A549 (cell line): ENCODE measurements at regions not wholly inside any gene's neighbourhood (a gene's known extent, or its start where the extent isn't known, plus 50 kb on each side); places are given as distances from the start of the nearest gene placed in this dataset.
"Not testable (repeated sequence)": the region's sequence is repeated elsewhere in the genome, so short reads cannot be mapped to it uniquely, and the experiment has no call there.

Source experiments
- ATAC-seq, 2 experiments: fragments of 200-7000 bp in 1 of 2; fragments of >200 bp in 1 of 2; cut with Nextera tagmentation in 1 of 2; cut with Tn5 transposase in 1 of 2; 3 replicates each; pipeline versions ENCODE4 v1.8.0 to v1.9.1; 2018 to 2020; ENCODE audit warnings: mild to moderate bottlenecking in 1 of 2, moderate library complexity in 1 of 2
- CTCF ChIA-PET: fragments of 300-600 bp; sonication (Branson Sonifier 250); formaldehyde crosslinking; extraction: SDS; loops from one replicate; lab custom pipeline; 2021; ENCODE audit warnings: antibody characterized with exemption, inconsistent platforms; lab: Yijun Ruan, JAX
- POLR2A ChIA-PET: fragments of 350-600 bp; formaldehyde crosslinking; extraction: SDS; loops from one replicate; lab custom pipeline; 2021; ENCODE audit warnings: antibody characterized with exemption, inconsistent platforms; lab: Yijun Ruan, JAX
- DNase-seq, 2 experiments: peaks; one replicate each; pipeline versions ENCODE4 v3.0.0 to v3.0.0-alpha.2; 2011 to 2016; ENCODE audit warnings: low read depth in 1 of 2, low spot score in 1 of 2
- FAIRE-seq: peaks from 2 replicates; lab custom pipeline; 2011; peaks lifted over from hg19 to GRCh38; lab: Jason Lieb, UNC
- H3K27ac ChIP-seq, 2 experiments: fragments of >200 bp; sonication (Bioruptor Twin); formaldehyde crosslinking; 3 replicates each; pipeline ENCODE4 v1.5.1; 2016 to 2017
- H3K4me1 ChIP-seq: fragments of >200 bp; sonication (Bioruptor Twin); formaldehyde crosslinking; 3 replicates; pipeline ENCODE4 v1.6.1; 2016
- H3K4me2 ChIP-seq: fragments of >200 bp; sonication (Bioruptor Twin); formaldehyde crosslinking; 3 replicates; pipeline ENCODE4 v1.6.1; 2016
- H3K4me3 ChIP-seq: fragments of >200 bp; sonication (Bioruptor Twin); formaldehyde crosslinking; 3 replicates; pipeline ENCODE4 v1.5.1; 2016
- H3K9me3 ChIP-seq: fragments of >200 bp; sonication (Bioruptor Twin); formaldehyde crosslinking; 3 replicates; pipeline ENCODE4 v1.6.1; 2016
- ATOH8 ChIP-seq: fragments of 250-450 bp; sonication (Bioruptor Pico); IDR thresholded peaks from 2 replicates; pipeline ENCODE4 v1.5.0; 2020; ENCODE audit warnings: low read depth, mild to moderate bottlenecking, moderate library complexity
- BCL3 ChIP-seq: fragments of >200 bp; sonication (Bioruptor Twin); formaldehyde crosslinking; IDR thresholded peaks from 3 replicates; pipeline ENCODE4 v1.6.1; 2016
- BHLHE40 ChIP-seq: IDR thresholded peaks from 2 replicates; pipeline ENCODE4 v1.6.1; 2012; ENCODE audit warnings: low read depth, low read length, inconsistent platforms
- CBX8 ChIP-seq: fragments of 200-600 bp; sonication (generic); IDR thresholded peaks from 2 replicates; pipeline ENCODE4 v1.6.1; 2016
- CHD4 ChIP-seq: fragments of 200-600 bp; sonication (generic); IDR thresholded peaks from 2 replicates; pipeline ENCODE4 v1.6.1; 2016; ENCODE audit warnings: antibody characterized with exemption, mild to moderate bottlenecking, borderline replicate concordance
- FOSB ChIP-seq: fragments of 250-450 bp; sonication (Bioruptor Pico); IDR thresholded peaks from 2 replicates; pipeline ENCODE4 v1.5.0; 2020; ENCODE audit warnings: mild to moderate bottlenecking, moderate library complexity
- FOSL2 ChIP-seq, 2 experiments: fragments of 450-650 bp in 1 of 2; fragments of >200 bp in 1 of 2; sonication (Bioruptor Twin) in 1 of 2; formaldehyde crosslinking; IDR thresholded peaks; 2 replicates each; pipeline versions ENCODE4 v1.5.0 to v1.6.1; 2016 to 2020; ENCODE audit warnings: mild to moderate bottlenecking in 1 of 2, moderate library complexity in 1 of 2
- HMGXB4 ChIP-seq: fragments of 250-450 bp; sonication (Bioruptor Pico); IDR thresholded peaks from 2 replicates; pipeline ENCODE4 v1.5.0; 2021; ENCODE audit warnings: mild to moderate bottlenecking, moderate library complexity, borderline replicate concordance
- HOXA7 ChIP-seq: fragments of 250-450 bp; sonication (Bioruptor Pico); IDR thresholded peaks from 2 replicates; pipeline ENCODE4 v1.5.0; 2020; ENCODE audit warnings: mild to moderate bottlenecking, moderate library complexity
- HOXB5 ChIP-seq: fragments of 250-450 bp; sonication (Bioruptor Pico); IDR thresholded peaks from 2 replicates; pipeline ENCODE4 v1.5.0; 2020; ENCODE audit warnings: mild to moderate bottlenecking, moderate library complexity
- MAFK ChIP-seq: fragments of 450-650 bp; IDR thresholded peaks from 2 replicates; pipeline ENCODE4 v1.6.1; 2014; ENCODE audit not compliant: partially characterized antibody
- MYC ChIP-seq: IDR thresholded peaks from 2 replicates; pipeline ENCODE4 v1.6.1; 2012; ENCODE audit warnings: mild to moderate bottlenecking, inconsistent platforms, low read length, improper control_type of control experiment, borderline replicate concordance
- NFE2L2 ChIP-seq: fragments of 150-350 bp; conservative IDR thresholded peaks from 2 replicates; pipeline ENCODE4 v1.6.1; 2014; ENCODE audit warnings: low read length
- NR3C1 ChIP-seq: fragments of >200 bp; sonication (Bioruptor Twin); formaldehyde crosslinking; IDR thresholded peaks from 3 replicates; pipeline ENCODE4 v1.6.1; 2017
- POLR2A ChIP-seq: IDR thresholded peaks from 2 replicates; pipeline ENCODE4 v1.6.1; 2012; ENCODE audit warnings: mild to moderate bottlenecking, low read length
- RCOR1 ChIP-seq: fragments of 150-350 bp; IDR thresholded peaks from 2 replicates; pipeline ENCODE4 v1.6.1; 2014; ENCODE audit warnings: antibody characterized with exemption, low read length, low read depth
- SREBF2 ChIP-seq: fragments of 450-650 bp; IDR thresholded peaks from 2 replicates; pipeline ENCODE4 v1.6.1; 2014; ENCODE audit warnings: mild to moderate bottlenecking, moderate library complexity
- TFCP2L1 ChIP-seq: fragments of 250-450 bp; sonication (Bioruptor Pico); IDR thresholded peaks from 2 replicates; pipeline ENCODE4 v1.5.0; 2021; ENCODE audit warnings: mild to moderate bottlenecking
- ZFP36 ChIP-seq: fragments of 450-650 bp; IDR thresholded peaks from 2 replicates; pipeline ENCODE4 v1.6.1; 2014; ENCODE audit warnings: borderline replicate concordance; ENCODE audit not compliant: partially characterized antibody
- WGBS: methylation state at CpG from one replicate; pipeline ENCODE4 v1.1.6; 2017; ENCODE audit errors: missing lambda C conversion rate; 5-methylcytosine and 5-hydroxymethylcytosine counted together

GRCh38 chr3:147157631-147158030 is 248.7 kb downstream of the ZIC4 start:
- H3K4me3 ChIP-seq: no peak overlapping the region
- no peak overlapping the region for H3K27ac ChIP-seq
- ATAC-seq (no peak), FAIRE-seq (no peak), DNase-seq (no peak)
- no peak overlapping the region for H3K4me2 ChIP-seq
- H3K9me3 ChIP-seq: no peaks in the 10 kb centered on the region
- WGBS: 6% methylated on average over 3 of the region's 3 CpGs
- ChIA-PET POLR2A (no interaction called here), CTCF (interaction anchor here (1.0 kb wide), 1 partner anchor 13 kb away, joined by 4 read pairs; no protein-coding TSS in a partner anchor)
- TF ChIP-seq POLR2A: no peak
- no peak for TF ChIP-seq HOXB5 (CRISPR knock-in tag)
- TF ChIP-seq ZFP36: no peak
- TF ChIP-seq BCL3: no peak
- no peak for TF ChIP-seq FOSL2 (IDR thresholded peaks at IDR 0.05)
- TF ChIP-seq FOSL2 (CRISPR knock-in tag; IDR thresholded peaks at IDR 0.05): no peak
- no peak for TF ChIP-seq NR3C1
- TF ChIP-seq HOXA7 (CRISPR knock-in tag): no peak
- TF ChIP-seq HMGXB4: no peak
- no peak for TF ChIP-seq MYC
- TF ChIP-seq BHLHE40: no peak
- no peak for TF ChIP-seq TFCP2L1 (CRISPR knock-in tag)
- H3K4me1 ChIP-seq: no peaks in the 10 kb centered on the region

- POLR2A ChIA-PET, H3K4me2 ChIP-seq, DNase-seq, H3K4me1 ChIP-seq, CTCF ChIA-PET, H3K9me3 ChIP-seq, H3K4me3 ChIP-seq, FAIRE-seq, H3K27ac ChIP-seq, ATAC-seq: not testable (repeated sequence)
- WGBS: 48% methylated on average over 10 of the region's 10 CpGs
Measured at GRCh38 chr3:147154988-147155387, 251.4 kb downstream of the ZIC4 start.

- ChIA-PET CTCF (interaction anchor here (0.6 kb wide), 1 partner anchor 1702 kb away, joined by 4 read pairs; no protein-coding TSS in a partner anchor), POLR2A (no interaction called here)
- ATAC-seq (no peak), DNase-seq (no peak), FAIRE-seq (no peak)
- Histone ChIP-seq H3K4me2 (no peak overlapping the region), H3K4me3 (no peak overlapping the region), H3K4me1 (no peaks in the 10 kb centered on the region), H3K27ac (no peak overlapping the region), H3K9me3 (no peaks in the 10 kb centered on the region)
- no peak for TF ChIP-seq MAFK
- 56% methylated on average over 8 of the region's 30 CpGs for WGBS
Measured at GRCh38 chr3:147153830-147154539, 252.4 kb downstream of the ZIC4 start.

- Histone ChIP-seq H3K4me1 (no peaks in the 10 kb centered on the region), H3K4me3 (no peak overlapping the region), H3K9me3 (no peaks in the 10 kb centered on the region), H3K27ac (no peak overlapping the region), H3K4me2 (no peak overlapping the region)
- no peak for DNase-seq
- ChIA-PET POLR2A (interaction anchor here (0.7 kb wide), 1 partner anchor 648 kb away, joined by 9 read pairs; no protein-coding TSS in a partner anchor), CTCF (no interaction called here)
- no peak for ATAC-seq
- FAIRE-seq: no peak
- TF ChIP-seq SREBF2: no peak
- TF ChIP-seq NR3C1: no peak
- TF ChIP-seq CHD4: no peak
- no peak for TF ChIP-seq NFE2L2
- no peak for TF ChIP-seq CBX8
- TF ChIP-seq ATOH8 (CRISPR knock-in tag): no peak
- TF ChIP-seq RCOR1: no peak
- TF ChIP-seq POLR2A: no peak
- TF ChIP-seq FOSB: no peak
- 2% methylated on average over 3 of the region's 3 CpGs for WGBS
Measured at GRCh38 chr3:147152476-147152875, 253.9 kb downstream of the ZIC4 start.
